ENCODE measurements at regions not wholly inside any gene's neighbourhood (a gene's known extent, or its start where the extent isn't known, plus 50 kb on each side); places are given as distances from the start of the nearest gene placed in this dataset.
A peak's percentile ranks its signal among the peaks of the same experiment; 100 is the strongest.

- no peak for DNase-seq (ENCODE audit: low read depth in 3 of 3)
Measured at GRCh38 chr2:12284487-12284886, 432.2 kb upstream of the TRIB2 start.

GRCh38 chr2:12286347-12286746, 430.4 kb upstream of the TRIB2 start:
- no peak for DNase-seq (ENCODE audit: low read depth in 3 of 3)

GRCh38 chr2:12287220-12287751, 429.4 kb upstream of the TRIB2 start:
- DNase-seq (ENCODE audit: low read depth in 3 of 3): no peak

- no peak for DNase-seq (ENCODE audit: low read depth in 3 of 3)
Measured at GRCh38 chr2:12288048-12288447, 428.7 kb upstream of the TRIB2 start.

- no peak for DNase-seq (ENCODE audit: low read depth in 3 of 3)
Measured at GRCh38 chr2:12289120-12289802, 427.5 kb upstream of the TRIB2 start.

- no peak for DNase-seq (ENCODE audit: low read depth in 3 of 3)
Measured at GRCh38 chr2:12291303-12291702, 425.4 kb upstream of the TRIB2 start.

GRCh38 chr2:12293874-12294273, 422.9 kb upstream of the TRIB2 start:
- no peak for DNase-seq (ENCODE audit: low read depth in 3 of 3)

- no peak for DNase-seq (ENCODE audit: low read depth in 3 of 3)
Measured at GRCh38 chr2:12295856-12296519, 420.7 kb upstream of the TRIB2 start.

- DNase-seq (ENCODE audit: low read depth in 3 of 3): no peak
Measured at GRCh38 chr2:12296915-12297314, 419.8 kb upstream of the TRIB2 start.

GRCh38 chr2:12298352-12298751, 418.4 kb upstream of the TRIB2 start:
- no peak for DNase-seq (ENCODE audit: low read depth in 3 of 3)

GRCh38 chr2:12299431-12299830, 417.3 kb upstream of the TRIB2 start:
- no peak for DNase-seq (ENCODE audit: low read depth in 3 of 3)

GRCh38 chr2:12300019-12300602, 416.6 kb upstream of the TRIB2 start:
- no peak for DNase-seq (ENCODE audit: low read depth in 3 of 3)

- DNase-seq (ENCODE audit: low read depth in 3 of 3): no peak
Measured at GRCh38 chr2:12300927-12301326, 415.8 kb upstream of the TRIB2 start.

GRCh38 chr2:12302140-12302539, 414.6 kb upstream of the TRIB2 start:
- DNase-seq (ENCODE audit: low read depth in 3 of 3): no peak

- DNase-seq (ENCODE audit: low read depth in 3 of 3): no peak
Measured at GRCh38 chr2:12302691-12303090, 414.0 kb upstream of the TRIB2 start.

- DNase-seq (ENCODE audit: low read depth in 3 of 3): peak in 1 of 3 experiments; percentile 11
Measured at GRCh38 chr2:12303181-12304030, 413.3 kb upstream of the TRIB2 start.

- DNase-seq (ENCODE audit: low read depth in 3 of 3): no peak
Measured at GRCh38 chr2:12304564-12305171, 412.1 kb upstream of the TRIB2 start.

GRCh38 chr2:12305931-12306330, 410.8 kb upstream of the TRIB2 start:
- DNase-seq (ENCODE audit: low read depth in 3 of 3): no peak

- DNase-seq (ENCODE audit: low read depth in 3 of 3): no peak
Measured at GRCh38 chr2:12310399-12310798, 406.3 kb upstream of the TRIB2 start.

GRCh38 chr2:12313445-12314126, 403.1 kb upstream of the TRIB2 start:
- DNase-seq (ENCODE audit: low read depth in 3 of 3): no peak
